Astrocyte (in vitro differentiated cells and primary cell): ENCODE measurements at regions not wholly inside any gene's neighbourhood (a gene's known extent, or its start where the extent isn't known, plus 50 kb on each side); places are given as distances from the start of the nearest gene placed in this dataset.

ENCODE experiments used
- DNase-seq: peaks from one replicate; pipeline ENCODE4 v3.0.0-alpha.2; 2010; ENCODE audit warnings: low read depth
- FAIRE-seq: peaks from 2 replicates; lab custom pipeline; 2011; peaks lifted over from hg19 to GRCh38; lab: Jason Lieb, UNC
- H2AFZ ChIP-seq: 2 replicates; pipeline ENCODE4 v1.6.0; 2012; ENCODE audit warnings: low read depth, low read length, inconsistent platforms
- H3K27ac ChIP-seq: 2 replicates; pipeline ENCODE4 v1.5.1; 2011; ENCODE audit warnings: low read depth, low read length, inconsistent platforms
- H3K27me3 ChIP-seq: 2 replicates; pipeline ENCODE4 v1.6.0; 2011; ENCODE audit warnings: low read length, inconsistent platforms; ENCODE audit not compliant: insufficient read depth
- H3K36me3 ChIP-seq: 2 replicates; pipeline ENCODE4 v1.5.1; 2011; ENCODE audit warnings: low read length, inconsistent platforms; ENCODE audit not compliant: insufficient read depth
- H3K4me1 ChIP-seq: 2 replicates; pipeline ENCODE4 v1.5.1; 2011; ENCODE audit warnings: low read length, inconsistent platforms; ENCODE audit not compliant: insufficient read depth
- H3K4me2 ChIP-seq: 2 replicates; pipeline ENCODE4 v1.6.0; 2012; ENCODE audit warnings: low read length, inconsistent platforms
- H3K4me3 ChIP-seq: 2 replicates; pipeline ENCODE4 v1.5.1; 2011; ENCODE audit warnings: low read depth, mild to moderate bottlenecking, low read length, inconsistent platforms; ENCODE audit not compliant: insufficient read depth
- H3K79me2 ChIP-seq: 2 replicates; pipeline ENCODE4 v1.6.0; 2012; ENCODE audit warnings: mild to moderate bottlenecking, low read length, inconsistent platforms; ENCODE audit not compliant: insufficient read depth
- H3K9ac ChIP-seq: 2 replicates; pipeline ENCODE4 v1.6.0; 2012; ENCODE audit warnings: mild to moderate bottlenecking, low read length, inconsistent platforms
- H3K9me3 ChIP-seq: 2 replicates; pipeline ENCODE4 v1.5.1; 2012; ENCODE audit warnings: low read depth, mild to moderate bottlenecking, low read length, inconsistent platforms; ENCODE audit not compliant: insufficient read depth
- H4K20me1 ChIP-seq: 2 replicates; pipeline ENCODE4 v1.6.0; 2012; ENCODE audit warnings: low read length, inconsistent platforms; ENCODE audit not compliant: insufficient read depth
- H3K27ac Mint-ChIP-seq: one replicate; pipeline ENCODE4 v1.8.0; 2021; ENCODE audit warnings: mild to moderate bottlenecking, mixed read lengths; ENCODE audit not compliant: unreplicated experiment
- H3K27me3 Mint-ChIP-seq: one replicate; pipeline ENCODE4 v1.8.0; 2021; ENCODE audit warnings: low read depth, mixed read lengths; ENCODE audit not compliant: unreplicated experiment
- H3K36me3 Mint-ChIP-seq: one replicate; pipeline ENCODE4 v1.8.0; 2021; ENCODE audit warnings: low read depth, mixed read lengths; ENCODE audit not compliant: unreplicated experiment
- H3K4me1 Mint-ChIP-seq: one replicate; pipeline ENCODE4 v1.8.0; 2021; ENCODE audit warnings: low read depth, mixed read lengths; ENCODE audit not compliant: unreplicated experiment
- H3K4me3 Mint-ChIP-seq: one replicate; pipeline ENCODE4 v1.8.0; 2021; ENCODE audit warnings: mild to moderate bottlenecking, moderate library complexity, mixed read lengths; ENCODE audit not compliant: unreplicated experiment
- H3K9me3 Mint-ChIP-seq: one replicate; pipeline ENCODE4 v1.8.0; 2021; ENCODE audit warnings: mild to moderate bottlenecking, mixed read lengths; ENCODE audit not compliant: unreplicated experiment
- CTCF ChIP-seq: IDR thresholded peaks from 2 replicates; pipeline ENCODE4 v1.5.1; 2011; ENCODE audit warnings: low read depth, mild to moderate bottlenecking, inconsistent platforms, low read length, moderate library complexity; ENCODE audit not compliant: insufficient read depth
- EZH2 ChIP-seq: IDR thresholded peaks from 2 replicates; pipeline ENCODE4 v1.6.1; 2012; ENCODE audit warnings: mild to moderate bottlenecking, low read length, inconsistent platforms; ENCODE audit not compliant: insufficient read depth

- H3K79me2 ChIP-seq: no peaks in the 10 kb centered on the region
- no peak overlapping the region for H3K9ac ChIP-seq
- H3K4me2 ChIP-seq: no peak overlapping the region
- Mint-ChIP-seq H3K27me3 (no peaks in the 10 kb centered on the region), H3K9me3 (no peaks in the 10 kb centered on the region), H3K27ac (no peak overlapping the region), H3K36me3 (no peaks in the 10 kb centered on the region), H3K4me3 (no peak overlapping the region), H3K4me1 (no peaks in the 10 kb centered on the region)
- no peak overlapping the region for H2AFZ ChIP-seq
- no peak for DNase-seq
- TF ChIP-seq EZH2 (no peak), CTCF (no peak)
- no peaks in the 10 kb centered on the region for H3K27me3 ChIP-seq
- no peaks in the 10 kb centered on the region for H3K9me3 ChIP-seq
- peaks cover 8% of the 10 kb centered on the region for H3K4me1 ChIP-seq
- FAIRE-seq: no peak
- no peak overlapping the region for H3K4me3 ChIP-seq
- no peak overlapping the region for H3K27ac ChIP-seq
- no peaks in the 10 kb centered on the region for H3K36me3 ChIP-seq
- no peaks in the 10 kb centered on the region for H4K20me1 ChIP-seq
Observed at GRCh38 chr5:74296685-74297408, 343.7 kb downstream of the ENC1 start.

- no peaks in the 10 kb centered on the region for H3K27me3 Mint-ChIP-seq
- Histone ChIP-seq H2AFZ (no peak overlapping the region), H3K9me3 (no peaks in the 10 kb centered on the region), H3K4me2 (no peak overlapping the region), H3K27me3 (no peaks in the 10 kb centered on the region), H3K4me3 (no peak overlapping the region), H4K20me1 (no peaks in the 10 kb centered on the region), H3K36me3 (no peaks in the 10 kb centered on the region), H3K27ac (no peak overlapping the region), H3K9ac (no peak overlapping the region), H3K79me2 (no peaks in the 10 kb centered on the region), H3K4me1 (peaks cover 8% of the 10 kb centered on the region)
- H3K9me3 Mint-ChIP-seq: no peaks in the 10 kb centered on the region
- H3K4me3 Mint-ChIP-seq: no peak overlapping the region
- H3K36me3 Mint-ChIP-seq: no peaks in the 10 kb centered on the region
- no peak overlapping the region for H3K27ac Mint-ChIP-seq
- FAIRE-seq (no peak), DNase-seq (no peak)
- peaks cover 2% of the 10 kb centered on the region for H3K4me1 Mint-ChIP-seq
- TF ChIP-seq EZH2 (no peak), CTCF (no peak)
Observed at GRCh38 chr5:74295676-74296075, 344.9 kb downstream of the ENC1 start.

GRCh38 chr5:74295141-74295540 lies 345.4 kb downstream of the ENC1 start:
- Histone ChIP-seq H3K27ac (no peak overlapping the region), H4K20me1 (no peaks in the 10 kb centered on the region), H3K9me3 (no peaks in the 10 kb centered on the region), H3K4me3 (no peak overlapping the region), H3K9ac (no peak overlapping the region), H3K4me2 (no peak overlapping the region), H2AFZ (no peak overlapping the region), H3K36me3 (no peaks in the 10 kb centered on the region), H3K27me3 (no peaks in the 10 kb centered on the region), H3K4me1 (peaks cover 8% of the 10 kb centered on the region), H3K79me2 (no peaks in the 10 kb centered on the region)
- Mint-ChIP-seq H3K27ac (no peak overlapping the region), H3K4me3 (no peak overlapping the region), H3K4me1 (peaks cover 7% of the 10 kb centered on the region), H3K27me3 (no peaks in the 10 kb centered on the region), H3K9me3 (no peaks in the 10 kb centered on the region), H3K36me3 (no peaks in the 10 kb centered on the region)
- DNase-seq (no peak), FAIRE-seq (no peak)
- TF ChIP-seq EZH2 (no peak), CTCF (no peak)
